Glutamatergic neuron (in vitro differentiated cells): ENCODE measurements at regions not wholly inside any gene's neighbourhood (a gene's known extent, or its start where the extent isn't known, plus 50 kb on each side); places are given as distances from the start of the nearest gene placed in this dataset.

Source experiments
- DNase-seq: peaks from one replicate; pipeline ENCODE4 v3.0.0; 2022
- H3K27ac Mint-ChIP-seq: one replicate; pipeline ENCODE4 v1.8.0; 2020; ENCODE audit warnings: mild to moderate bottlenecking, mixed read lengths, inconsistent platforms; ENCODE audit not compliant: unreplicated experiment
- H3K27me3 Mint-ChIP-seq: one replicate; pipeline ENCODE4 v1.8.0; 2020; ENCODE audit warnings: mild to moderate bottlenecking, moderate library complexity, mixed read lengths, inconsistent platforms; ENCODE audit not compliant: unreplicated experiment
- H3K36me3 Mint-ChIP-seq: one replicate; pipeline ENCODE4 v1.8.0; 2020; ENCODE audit warnings: mild to moderate bottlenecking, mixed read lengths, inconsistent platforms; ENCODE audit not compliant: unreplicated experiment
- H3K4me1 Mint-ChIP-seq: one replicate; pipeline ENCODE4 v1.8.0; 2020; ENCODE audit warnings: mild to moderate bottlenecking, low read depth, mixed read lengths, inconsistent platforms; ENCODE audit not compliant: unreplicated experiment
- H3K4me3 Mint-ChIP-seq: one replicate; pipeline ENCODE4 v1.8.0; 2020; ENCODE audit warnings: mild to moderate bottlenecking, mixed read lengths, inconsistent platforms; ENCODE audit not compliant: unreplicated experiment
- H3K9me3 Mint-ChIP-seq: one replicate; pipeline ENCODE4 v1.8.0; 2020; ENCODE audit warnings: mild to moderate bottlenecking, moderate library complexity, mixed read lengths, inconsistent platforms; ENCODE audit not compliant: unreplicated experiment
- TF ChIP-seq, protein P1 (sequence below): fragments of 200-600 bp; sonication (generic); IDR thresholded peaks from one replicate; pipeline ENCODE4 v1.5.0; 2021; ENCODE audit not compliant: partially characterized antibody, unreplicated experiment

DNA sequence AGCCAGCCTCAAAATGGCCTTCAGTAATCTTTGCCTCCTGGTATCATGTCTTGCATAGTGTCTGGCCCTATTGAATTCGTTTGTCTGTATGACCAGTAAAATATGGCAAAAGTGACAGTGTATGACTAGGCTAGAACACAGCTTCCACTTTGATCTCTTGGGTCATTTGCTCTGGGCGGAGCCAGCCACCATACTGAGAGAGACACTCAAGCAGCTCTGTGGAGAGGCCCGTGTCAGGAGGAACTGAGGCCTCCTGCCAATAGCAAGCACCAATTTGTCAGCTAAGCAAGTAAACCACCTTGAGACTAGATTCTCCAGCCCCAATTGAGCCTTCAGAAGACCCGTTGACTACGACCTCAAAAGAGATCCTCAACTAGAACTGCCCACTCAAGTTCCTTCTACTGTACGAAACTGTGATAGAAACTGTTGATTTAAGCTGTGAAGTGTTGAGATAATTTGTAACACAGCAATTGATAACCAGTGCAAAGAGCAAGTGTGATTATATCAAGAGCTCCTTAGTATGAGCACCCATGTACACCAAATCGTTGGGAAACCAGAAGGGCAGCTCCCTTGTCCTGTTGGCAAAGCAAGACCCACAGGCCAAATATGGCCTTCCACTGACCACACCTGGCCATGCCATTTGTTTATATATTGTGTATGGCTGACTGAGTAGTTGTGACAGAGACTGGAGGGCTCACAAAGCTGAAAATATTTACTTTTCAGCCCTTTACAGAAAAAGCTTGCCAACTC lies 52.7 kb upstream of the SERBP1 start:
- Mint-ChIP-seq H3K9me3 (no peaks in the 10 kb centered on the region), H3K4me1 (peaks cover 12% of the 10 kb centered on the region), H3K27me3 (no peaks in the 10 kb centered on the region), H3K36me3 (no peaks in the 10 kb centered on the region), H3K27ac (no peak overlapping the region), H3K4me3 (no peak overlapping the region)
- no peak for DNase-seq
- TF ChIP-seq, protein P1, sequence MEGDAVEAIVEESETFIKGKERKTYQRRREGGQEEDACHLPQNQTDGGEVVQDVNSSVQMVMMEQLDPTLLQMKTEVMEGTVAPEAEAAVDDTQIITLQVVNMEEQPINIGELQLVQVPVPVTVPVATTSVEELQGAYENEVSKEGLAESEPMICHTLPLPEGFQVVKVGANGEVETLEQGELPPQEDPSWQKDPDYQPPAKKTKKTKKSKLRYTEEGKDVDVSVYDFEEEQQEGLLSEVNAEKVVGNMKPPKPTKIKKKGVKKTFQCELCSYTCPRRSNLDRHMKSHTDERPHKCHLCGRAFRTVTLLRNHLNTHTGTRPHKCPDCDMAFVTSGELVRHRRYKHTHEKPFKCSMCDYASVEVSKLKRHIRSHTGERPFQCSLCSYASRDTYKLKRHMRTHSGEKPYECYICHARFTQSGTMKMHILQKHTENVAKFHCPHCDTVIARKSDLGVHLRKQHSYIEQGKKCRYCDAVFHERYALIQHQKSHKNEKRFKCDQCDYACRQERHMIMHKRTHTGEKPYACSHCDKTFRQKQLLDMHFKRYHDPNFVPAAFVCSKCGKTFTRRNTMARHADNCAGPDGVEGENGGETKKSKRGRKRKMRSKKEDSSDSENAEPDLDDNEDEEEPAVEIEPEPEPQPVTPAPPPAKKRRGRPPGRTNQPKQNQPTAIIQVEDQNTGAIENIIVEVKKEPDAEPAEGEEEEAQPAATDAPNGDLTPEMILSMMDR: no peak

DNA sequence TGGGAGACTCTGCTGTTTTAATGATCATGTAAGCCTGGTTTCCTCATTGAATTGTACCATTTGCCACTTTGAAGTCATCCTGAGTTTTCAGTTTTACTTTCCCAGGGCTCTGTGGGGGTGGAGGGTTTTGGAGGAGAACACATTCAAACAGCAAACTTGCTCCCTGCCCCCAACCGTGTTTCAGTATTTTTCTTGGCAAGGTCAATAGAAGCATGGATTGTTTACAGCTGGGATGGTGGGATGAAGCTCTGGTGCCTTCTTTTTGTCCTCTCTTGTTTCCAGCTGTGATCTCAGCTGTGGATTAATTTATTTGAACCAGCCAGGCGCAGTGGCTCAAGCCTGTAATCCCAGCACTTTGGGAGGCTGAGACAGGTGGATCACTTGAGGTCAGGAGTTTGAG lies 54.3 kb upstream of the SERBP1 start:
- H3K27ac Mint-ChIP-seq: no peak overlapping the region

DNA sequence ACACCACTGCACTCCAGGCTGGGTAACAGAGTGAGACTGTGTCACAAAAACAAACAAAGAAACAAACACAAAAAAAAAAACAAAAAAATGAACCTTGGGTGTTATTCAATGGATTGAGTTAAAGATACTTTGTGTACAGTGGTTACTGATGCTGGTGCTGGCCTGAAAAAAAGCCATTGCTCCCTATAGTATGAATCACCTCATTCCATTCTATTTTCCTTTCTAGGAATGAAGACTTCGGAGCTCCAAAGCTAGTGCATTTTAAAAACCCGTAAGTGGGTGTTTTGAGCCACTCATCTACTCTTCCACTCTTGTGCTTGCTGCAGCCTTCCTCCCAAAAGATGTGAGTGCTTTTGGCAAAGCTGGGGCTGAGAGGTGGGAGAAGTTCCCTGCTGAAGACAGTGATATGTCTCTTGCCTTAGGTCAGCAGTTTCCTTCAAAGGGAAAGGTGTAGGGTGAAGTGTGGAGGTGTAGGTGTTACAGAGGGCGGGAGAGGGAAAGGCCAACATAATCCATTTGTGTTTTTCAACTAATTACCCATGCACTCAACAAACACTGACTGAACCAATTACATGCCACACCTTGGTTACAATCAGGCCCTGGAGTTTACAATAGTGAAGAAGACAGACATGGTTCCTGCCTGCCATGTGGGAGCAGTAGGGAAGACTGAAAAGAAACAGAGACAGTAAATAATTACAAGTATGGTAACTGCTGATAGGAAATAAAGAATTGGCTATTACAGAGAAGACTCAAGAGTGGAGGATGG lies 55.0 kb upstream of the SERBP1 start:
- TF ChIP-seq, protein P1: no peak
- DNase-seq: no peak
- Mint-ChIP-seq H3K9me3 (no peaks in the 10 kb centered on the region), H3K4me1 (no peaks in the 10 kb centered on the region), H3K4me3 (no peak overlapping the region), H3K27ac (no peak overlapping the region), H3K36me3 (no peaks in the 10 kb centered on the region), H3K27me3 (no peaks in the 10 kb centered on the region)

More for the DNA sequence above, 54.3 kb upstream of the SERBP1 start:
- H3K27me3 Mint-ChIP-seq: no peaks in the 10 kb centered on the region
- no peak overlapping the region for H3K4me3 Mint-ChIP-seq
- peaks cover 1% of the 10 kb centered on the region for H3K4me1 Mint-ChIP-seq
- H3K9me3 Mint-ChIP-seq: no peaks in the 10 kb centered on the region
- no peaks in the 10 kb centered on the region for H3K36me3 Mint-ChIP-seq
- TF ChIP-seq, protein P1: no peak
- no peak for DNase-seq

DNA sequence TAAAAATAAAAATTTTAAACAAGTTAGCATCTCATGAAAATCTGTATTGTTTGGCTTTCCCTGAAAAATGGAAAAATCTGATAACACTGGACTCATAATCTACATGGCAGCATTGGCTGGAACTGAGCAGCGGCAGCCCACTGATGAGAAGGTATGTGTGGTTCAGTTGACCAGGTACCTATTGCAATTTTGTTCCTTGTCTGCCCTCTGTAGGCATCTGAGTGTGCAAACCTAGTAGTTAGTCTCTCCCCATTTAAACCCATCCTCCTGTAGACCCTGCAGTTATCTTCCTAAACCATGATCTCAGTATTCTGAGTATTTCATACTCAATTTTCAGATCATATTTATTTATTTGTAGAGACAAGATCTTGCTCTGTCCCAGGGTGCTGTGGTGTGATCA lies 59.4 kb upstream of the SERBP1 start:
- TF ChIP-seq, protein P1: no peak
- H3K4me1 Mint-ChIP-seq: no peaks in the 10 kb centered on the region
- no peak overlapping the region for H3K4me3 Mint-ChIP-seq
- no peaks in the 10 kb centered on the region for H3K36me3 Mint-ChIP-seq
- DNase-seq: no peak
- no peaks in the 10 kb centered on the region for H3K27me3 Mint-ChIP-seq
- H3K27ac Mint-ChIP-seq: no peak overlapping the region
- H3K9me3 Mint-ChIP-seq: no peaks in the 10 kb centered on the region

DNA sequence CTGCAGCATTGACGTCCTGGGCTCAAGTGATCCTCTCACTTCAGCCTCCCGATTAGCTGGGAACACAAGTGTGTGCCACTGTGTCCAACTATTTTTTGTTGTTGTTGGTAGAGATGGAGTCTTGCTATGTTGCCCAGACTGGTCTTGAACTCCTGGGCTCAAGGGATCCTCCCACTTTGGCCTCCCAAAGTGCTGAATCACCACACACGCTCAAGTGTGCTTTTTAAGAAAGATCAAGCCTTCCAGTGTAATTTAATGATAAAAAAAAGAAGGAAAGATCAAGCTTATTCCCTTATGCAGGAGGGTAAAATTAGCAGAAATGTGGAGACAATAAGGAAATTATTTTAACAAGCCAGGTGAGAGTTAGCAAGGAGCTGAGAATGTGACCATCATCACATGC lies 61.1 kb upstream of the SERBP1 start:
- Mint-ChIP-seq H3K36me3 (no peaks in the 10 kb centered on the region), H3K4me1 (no peaks in the 10 kb centered on the region), H3K27ac (no peak overlapping the region), H3K27me3 (no peaks in the 10 kb centered on the region), H3K9me3 (no peaks in the 10 kb centered on the region), H3K4me3 (no peak overlapping the region)
- TF ChIP-seq, protein P1: no peak
- no peak for DNase-seq
